ENCODE measurements at regions not wholly inside any gene's neighbourhood (a gene's known extent, or its start where the extent isn't known, plus 50 kb on each side); places are given as distances from the start of the nearest gene placed in this dataset.

DNA sequence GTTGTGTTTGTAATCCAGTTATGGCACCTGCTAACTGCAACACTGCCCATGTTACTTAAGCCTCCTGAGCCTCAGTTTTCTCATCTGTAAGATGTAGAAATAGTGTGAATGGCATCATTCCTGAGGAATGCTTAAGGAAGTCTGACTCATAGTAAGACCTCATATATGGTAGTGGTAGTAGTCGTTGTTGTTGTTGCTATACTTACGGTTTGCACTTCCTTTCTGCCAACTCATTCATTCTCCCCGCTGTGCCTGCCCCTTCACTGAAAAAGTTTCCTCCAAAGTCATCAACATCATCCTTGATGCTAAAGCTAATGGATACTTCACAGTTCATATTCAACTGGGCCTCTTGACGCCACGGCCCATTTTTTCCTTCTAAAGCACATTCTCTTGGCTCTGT is 54.2 kb upstream of the SPANXN3 start:
- BruUV-seq (replicated peaks): no TSS peak
- ChIA-PET POLR2A (interaction anchor here (1.3 kb wide), 1 partner anchor 9 kb away, joined by 3 read pairs; no protein-coding TSS in a partner anchor), CTCF (no interaction called here)
- intact Hi-C loops (cut with micrococcal nuclease) (no loop called here), dilution Hi-C loops (cut with MboI; ENCODE audit: extremely low pct_ligation_motif_present, low sequenced_read_pairs) (no loop called here)
- DNase-seq (ENCODE audit: low read depth, low spot score) (no peak), FAIRE-seq (no peak)
- H3K27ac ChIP-seq (ENCODE audit: insufficient read depth, low read depth, low read length): no peak overlapping the region
- H3K36me3 ChIP-seq (ENCODE audit: control insufficient read depth in 2 of 2, extremely low read depth in 1 of 2, insufficient read depth in 2 of 2, low read length in 2 of 2): no peaks in the 10 kb centered on the region
- no peak overlapping the region for H2AFZ ChIP-seq (ENCODE audit: low read depth, low read length)
- H3K4me2 ChIP-seq (ENCODE audit: insufficient read depth, low read length): no peak overlapping the region
- no peaks in the 10 kb centered on the region for H3K9me3 ChIP-seq (replicated peaks; ENCODE audit: control insufficient read depth, insufficient read depth, low read length)
- H3K9me1 ChIP-seq (replicated peaks; ENCODE audit: control insufficient read depth, extremely low read depth, insufficient read depth, low read length): no peaks in the 10 kb centered on the region
- no peak overlapping the region for H3K9ac ChIP-seq (replicated peaks; ENCODE audit: extremely low read depth, insufficient read depth, low read length)
- H4K20me1 ChIP-seq (replicated peaks; ENCODE audit: control insufficient read depth, extremely low read depth, insufficient read depth, low read length): no peaks in the 10 kb centered on the region
- no peak overlapping the region for H3K4me3 ChIP-seq (replicated peaks in 1 of 3; ENCODE audit: insufficient read depth in 1 of 3, low read depth in 1 of 3, low read length in 3 of 3)
- no peaks in the 10 kb centered on the region for H3K79me2 ChIP-seq (ENCODE audit: control insufficient read depth, insufficient read depth, low read length)
- TF ChIP-seq, protein P1, sequence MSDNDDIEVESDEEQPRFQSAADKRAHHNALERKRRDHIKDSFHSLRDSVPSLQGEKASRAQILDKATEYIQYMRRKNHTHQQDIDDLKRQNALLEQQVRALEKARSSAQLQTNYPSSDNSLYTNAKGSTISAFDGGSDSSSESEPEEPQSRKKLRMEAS (IDR thresholded peaks at IDR 0.05; ENCODE audit: insufficient read depth, insufficient read length): no peak
- TF ChIP-seq MYC (IDR thresholded peaks at IDR 0.05; ENCODE audit: low read depth, low read length) (no peak), EZH2 (IDR thresholded peaks at IDR 0.05; ENCODE audit: borderline replicate concordance, low read depth, low read length, severe bottlenecking) (no peak), FOS (IDR thresholded peaks at IDR 0.05; ENCODE audit: borderline replicate concordance, insufficient read depth, low read length) (no peak), JUN (IDR thresholded peaks at IDR 0.05; ENCODE audit: borderline replicate concordance, insufficient read depth, insufficient read length, low read depth) (no peak), POLR2A (IDR thresholded peaks at IDR 0.05; ENCODE audit: low read depth, low read length) (no peak), GATA2 (IDR thresholded peaks at IDR 0.05; ENCODE audit: insufficient read depth, insufficient read length, low read depth, low read length) (no peak), POLR2AphosphoS5 (IDR thresholded peaks at IDR 0.05; ENCODE audit: insufficient read depth, low read depth, low read length) (no peak)
- TF ChIP-seq, protein P2, sequence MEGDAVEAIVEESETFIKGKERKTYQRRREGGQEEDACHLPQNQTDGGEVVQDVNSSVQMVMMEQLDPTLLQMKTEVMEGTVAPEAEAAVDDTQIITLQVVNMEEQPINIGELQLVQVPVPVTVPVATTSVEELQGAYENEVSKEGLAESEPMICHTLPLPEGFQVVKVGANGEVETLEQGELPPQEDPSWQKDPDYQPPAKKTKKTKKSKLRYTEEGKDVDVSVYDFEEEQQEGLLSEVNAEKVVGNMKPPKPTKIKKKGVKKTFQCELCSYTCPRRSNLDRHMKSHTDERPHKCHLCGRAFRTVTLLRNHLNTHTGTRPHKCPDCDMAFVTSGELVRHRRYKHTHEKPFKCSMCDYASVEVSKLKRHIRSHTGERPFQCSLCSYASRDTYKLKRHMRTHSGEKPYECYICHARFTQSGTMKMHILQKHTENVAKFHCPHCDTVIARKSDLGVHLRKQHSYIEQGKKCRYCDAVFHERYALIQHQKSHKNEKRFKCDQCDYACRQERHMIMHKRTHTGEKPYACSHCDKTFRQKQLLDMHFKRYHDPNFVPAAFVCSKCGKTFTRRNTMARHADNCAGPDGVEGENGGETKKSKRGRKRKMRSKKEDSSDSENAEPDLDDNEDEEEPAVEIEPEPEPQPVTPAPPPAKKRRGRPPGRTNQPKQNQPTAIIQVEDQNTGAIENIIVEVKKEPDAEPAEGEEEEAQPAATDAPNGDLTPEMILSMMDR (IDR thresholded peaks at IDR 0.05; ENCODE audit: extremely low read depth in 1 of 2, insufficient read depth in 1 of 2, low read depth in 1 of 2, low read length in 2 of 2): no peak
- H3K27me3 ChIP-seq (ENCODE audit: control insufficient read depth in 2 of 2, insufficient read depth in 2 of 2, low read length in 2 of 2): no peaks in the 10 kb centered on the region
- H3K4me1 ChIP-seq (ENCODE audit: control insufficient read depth, extremely low read depth, insufficient read depth, low read length): no peaks in the 10 kb centered on the region
